ENCODE measurements at regions not wholly inside any gene's neighbourhood (a gene's known extent, or its start where the extent isn't known, plus 50 kb on each side); places are given as distances from the start of the nearest gene placed in this dataset.

DNA sequence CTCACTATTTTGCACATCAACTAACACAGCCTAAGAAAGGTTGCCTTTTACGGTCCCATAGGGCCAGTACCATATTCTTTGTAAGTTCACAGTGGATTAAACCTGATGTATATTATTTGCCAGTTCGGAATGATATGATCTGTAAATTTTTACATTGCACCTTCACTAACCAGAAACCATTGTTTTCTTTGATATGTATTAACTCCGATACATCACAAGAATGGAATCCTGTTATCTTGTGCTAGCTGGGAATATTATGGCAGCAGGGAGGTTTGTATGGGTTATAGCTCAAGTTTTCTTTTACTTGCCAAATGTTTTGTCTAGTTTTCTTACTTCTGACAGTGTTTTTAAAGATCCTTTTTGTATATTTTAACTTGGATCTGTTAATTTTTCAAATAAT is 51.4 kb upstream of the S1PR1 start:
- 60 to 72% methylated on average over 3 of the region's 3 CpGs for WGBS, 2 donors
- intact Hi-C loops (cut with DNase I) = no loop called here

DNA sequence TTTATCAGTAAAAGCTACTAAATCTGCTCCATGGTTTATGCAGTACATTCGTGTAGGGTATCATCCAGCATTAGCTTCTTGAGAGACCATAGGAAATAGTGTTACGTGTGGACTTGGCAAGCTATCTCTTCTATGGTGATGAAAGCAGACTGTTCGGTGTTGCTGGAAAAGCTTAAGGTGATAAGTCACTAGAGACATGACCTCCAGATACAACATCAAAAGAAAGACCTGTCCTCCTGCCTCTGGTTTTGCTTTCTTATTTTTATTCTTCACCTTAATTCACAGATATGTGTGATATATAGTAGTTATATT is 53.5 kb upstream of the S1PR1 start:
- no peak for FAIRE-seq

More for the DNA sequence above, 51.4 kb upstream of the S1PR1 start:
- Histone ChIP-seq H3K36me3 (no peaks in the 10 kb centered on the region), H3K9me3 (no peaks in the 10 kb centered on the region), H3K27ac (no peak overlapping the region), H3K4me3 (no peak overlapping the region), H3K4me1 (no peaks in the 10 kb centered on the region), H3K27me3 (no peaks in the 10 kb centered on the region)
- DNase-seq = no peak
- no peak for FAIRE-seq
- TF ChIP-seq, protein P1, sequence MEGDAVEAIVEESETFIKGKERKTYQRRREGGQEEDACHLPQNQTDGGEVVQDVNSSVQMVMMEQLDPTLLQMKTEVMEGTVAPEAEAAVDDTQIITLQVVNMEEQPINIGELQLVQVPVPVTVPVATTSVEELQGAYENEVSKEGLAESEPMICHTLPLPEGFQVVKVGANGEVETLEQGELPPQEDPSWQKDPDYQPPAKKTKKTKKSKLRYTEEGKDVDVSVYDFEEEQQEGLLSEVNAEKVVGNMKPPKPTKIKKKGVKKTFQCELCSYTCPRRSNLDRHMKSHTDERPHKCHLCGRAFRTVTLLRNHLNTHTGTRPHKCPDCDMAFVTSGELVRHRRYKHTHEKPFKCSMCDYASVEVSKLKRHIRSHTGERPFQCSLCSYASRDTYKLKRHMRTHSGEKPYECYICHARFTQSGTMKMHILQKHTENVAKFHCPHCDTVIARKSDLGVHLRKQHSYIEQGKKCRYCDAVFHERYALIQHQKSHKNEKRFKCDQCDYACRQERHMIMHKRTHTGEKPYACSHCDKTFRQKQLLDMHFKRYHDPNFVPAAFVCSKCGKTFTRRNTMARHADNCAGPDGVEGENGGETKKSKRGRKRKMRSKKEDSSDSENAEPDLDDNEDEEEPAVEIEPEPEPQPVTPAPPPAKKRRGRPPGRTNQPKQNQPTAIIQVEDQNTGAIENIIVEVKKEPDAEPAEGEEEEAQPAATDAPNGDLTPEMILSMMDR (IDR thresholded peaks at IDR 0.05) = no peak
- ATAC-seq = no peak

DNA sequence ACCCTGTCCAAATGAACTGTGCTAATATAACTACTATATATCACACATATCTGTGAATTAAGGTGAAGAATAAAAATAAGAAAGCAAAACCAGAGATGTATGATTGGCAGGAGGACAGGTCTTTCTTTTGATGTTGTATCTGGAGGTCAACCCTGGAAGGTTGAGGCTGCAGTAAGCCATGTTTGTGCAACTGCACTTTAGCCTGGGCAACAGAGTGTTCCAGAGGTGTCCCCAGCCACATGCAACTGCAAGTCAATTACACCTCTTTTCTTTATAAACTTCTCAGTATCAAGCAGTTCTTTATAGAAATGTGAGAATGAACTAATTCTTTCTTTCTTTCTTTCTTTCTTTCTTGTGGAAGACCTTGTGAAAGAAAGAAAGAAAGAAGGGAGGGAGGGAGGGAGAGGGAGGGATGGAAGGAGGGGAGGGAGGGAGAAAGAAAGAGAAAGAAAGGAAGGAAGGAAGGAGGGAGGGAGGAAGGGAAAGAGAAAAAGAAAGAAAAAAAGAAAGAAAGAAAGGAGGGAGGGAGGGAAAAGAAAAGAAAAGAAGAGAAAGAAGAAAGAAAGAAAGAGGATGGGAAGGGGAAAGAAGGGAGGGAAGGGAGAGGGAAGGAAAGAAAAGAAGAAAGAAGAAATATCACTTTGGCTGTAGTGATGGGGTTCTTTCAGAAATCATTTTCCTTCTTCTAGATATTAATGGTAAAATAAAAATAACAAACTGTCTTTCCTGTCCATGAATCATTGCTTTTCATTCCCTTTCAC is 54.0 kb upstream of the S1PR1 start:
- TF ChIP-seq, protein P1 (IDR thresholded peaks at IDR 0.05) = no peak
- Histone ChIP-seq H3K9me3 (no peaks in the 10 kb centered on the region), H3K27ac (no peak overlapping the region), H3K4me1 (no peaks in the 10 kb centered on the region), H3K36me3 (no peaks in the 10 kb centered on the region), H3K27me3 (no peaks in the 10 kb centered on the region), H3K4me3 (no peak overlapping the region)
- ATAC-seq = no peak
- FAIRE-seq = no peak
- intact Hi-C loops (cut with DNase I) = no loop called here
- DNase-seq = no peak

More for the DNA sequence above, 53.5 kb upstream of the S1PR1 start:
- H3K27me3 ChIP-seq = no peaks in the 10 kb centered on the region
- H3K36me3 ChIP-seq = no peaks in the 10 kb centered on the region
- intact Hi-C loops (cut with DNase I) = no loop called here
- DNase-seq (no peak), ATAC-seq (no peak)
- no peaks in the 10 kb centered on the region for H3K9me3 ChIP-seq
- TF ChIP-seq, protein P1 (IDR thresholded peaks at IDR 0.05) = no peak
- 25 to 44% methylated on average over 3 of the region's 3 CpGs for WGBS, 2 donors
- no peak overlapping the region for H3K4me3 ChIP-seq
- H3K27ac ChIP-seq = no peak overlapping the region
- no peaks in the 10 kb centered on the region for H3K4me1 ChIP-seq

DNA sequence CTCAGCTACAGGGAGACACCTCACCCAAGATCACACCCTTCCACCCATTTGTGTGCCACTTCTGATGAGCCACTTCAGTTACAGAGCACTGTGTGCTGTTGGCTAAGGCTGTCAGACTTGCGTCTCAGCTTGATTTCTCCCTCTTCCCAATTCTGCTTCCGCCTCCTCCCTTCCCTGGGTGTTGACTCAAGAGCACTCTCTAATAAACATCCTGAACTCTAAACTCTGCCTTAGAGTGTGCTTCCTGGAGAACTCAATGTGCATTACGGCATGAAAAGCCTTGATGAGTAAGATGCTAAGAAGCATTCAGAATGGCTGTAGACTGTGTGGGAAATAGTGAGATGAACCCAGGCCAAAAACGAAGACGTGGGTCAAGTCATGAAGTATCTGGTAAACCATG is 54.9 kb upstream of the S1PR1 start:
- TF ChIP-seq, protein P1 (IDR thresholded peaks at IDR 0.05) = no peak
- no peak overlapping the region for H3K4me3 ChIP-seq
- H3K4me1 ChIP-seq = no peaks in the 10 kb centered on the region
- FAIRE-seq = no peak
- no peaks in the 10 kb centered on the region for H3K36me3 ChIP-seq
- DNase-seq = no peak
- intact Hi-C loops (cut with DNase I) = no loop called here
- no peaks in the 10 kb centered on the region for H3K27me3 ChIP-seq
- no peak for ATAC-seq
- no peaks in the 10 kb centered on the region for H3K9me3 ChIP-seq
- H3K27ac ChIP-seq = no peak overlapping the region
- WGBS, 2 donors = 60 to 66% methylated on average over 5 of the region's 5 CpGs

DNA sequence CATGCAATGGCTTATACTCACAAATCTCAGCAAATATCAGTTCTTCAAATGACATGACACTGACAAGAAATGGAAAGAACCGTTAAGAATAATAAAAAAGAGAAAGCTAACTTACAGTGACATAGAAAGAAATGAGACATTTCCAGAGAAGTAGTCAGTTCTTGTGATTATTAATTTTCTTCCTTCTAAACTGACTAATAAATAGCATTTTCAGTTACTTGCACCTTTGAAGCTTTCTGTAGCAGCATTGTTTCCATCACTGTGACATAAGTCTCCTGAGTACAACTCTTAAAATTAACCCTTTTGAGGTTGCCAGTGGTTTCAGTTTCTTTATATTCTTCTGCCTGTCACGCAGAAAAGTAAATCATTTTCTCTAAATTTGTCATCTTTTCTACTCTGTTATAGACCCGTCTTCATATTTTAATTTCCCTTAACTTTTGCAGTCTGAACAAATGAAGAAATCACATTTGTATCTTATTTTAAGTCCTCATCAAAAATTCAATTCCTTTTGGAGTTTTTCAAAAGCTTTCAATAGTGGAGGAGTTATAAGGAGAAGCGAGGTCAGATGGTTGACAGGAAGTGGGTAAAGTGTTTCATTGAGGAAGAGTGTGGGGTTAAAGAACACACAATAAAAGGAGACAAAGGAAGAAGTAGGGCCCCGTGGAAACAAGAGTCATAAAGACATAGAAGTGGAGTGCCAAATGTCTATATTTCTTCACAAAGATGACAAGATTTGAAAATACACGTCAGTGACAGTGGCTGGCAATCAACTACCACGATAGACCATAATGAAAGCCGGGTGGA is 57.9 kb upstream of the S1PR1 start:
- Histone ChIP-seq H3K27me3 (no peaks in the 10 kb centered on the region), H3K4me3 (no peak overlapping the region), H3K27ac (no peak overlapping the region), H3K36me3 (no peaks in the 10 kb centered on the region), H3K9me3 (no peaks in the 10 kb centered on the region), H3K4me1 (no peaks in the 10 kb centered on the region)
- WGBS, 2 donors = 52 to 66% methylated on average over 8 of the region's 8 CpGs
- ATAC-seq = peak in 1 of 4 donors; percentile 29
- intact Hi-C loops (cut with DNase I) = no loop called here
- no peak for FAIRE-seq
- TF ChIP-seq, protein P1 (IDR thresholded peaks at IDR 0.05) = no peak
- no peak for DNase-seq
